Mucosa of rectum (tissue), 2 donors: ENCODE measurements at regions not wholly inside any gene's neighbourhood (a gene's known extent, or its start where the extent isn't known, plus 50 kb on each side); places are given as distances from the start of the nearest gene placed in this dataset.
"Not testable (repeated sequence)": the region's sequence is repeated elsewhere in the genome, so short reads cannot be mapped to it uniquely, and the experiment has no call there.

ENCODE experiments used
- H3K27ac ChIP-seq, 2 donors: one replicate each; pipeline ENCODE4 v1.7.0; 2013; ENCODE audit warnings: inconsistent platforms in 2 of 2, low read depth in 2 of 2, low read length in 2 of 2
- H3K27me3 ChIP-seq, 2 donors: one replicate each; pipeline ENCODE4 v1.7.0; 2013; ENCODE audit warnings: low read length in 2 of 2; ENCODE audit not compliant: control insufficient read depth in 2 of 2, insufficient read depth in 2 of 2
- H3K36me3 ChIP-seq, 2 donors: one replicate each; pipeline ENCODE4 v1.7.0; 2013; ENCODE audit warnings: low read length in 2 of 2; ENCODE audit not compliant: control insufficient read depth in 2 of 2, insufficient read depth in 2 of 2
- H3K4me1 ChIP-seq, 2 donors: one replicate each; pipeline ENCODE4 v1.7.0; 2013; ENCODE audit warnings: low read length in 2 of 2, mild to moderate bottlenecking in 1 of 2; ENCODE audit not compliant: control insufficient read depth in 2 of 2, insufficient read depth in 2 of 2
- H3K4me3 ChIP-seq, 2 donors: one replicate each; pipeline ENCODE4 v1.7.0; 2013; ENCODE audit warnings: low read length in 2 of 2
- H3K9ac ChIP-seq, 2 donors: one replicate each; pipeline ENCODE4 v1.7.0; 2013; ENCODE audit warnings: low read length in 2 of 2, low read depth in 1 of 2, mild to moderate bottlenecking in 1 of 2
- H3K9me3 ChIP-seq, 2 donors: one replicate each; pipeline ENCODE4 v1.7.0; 2013; ENCODE audit warnings: low read length in 2 of 2; ENCODE audit not compliant: control insufficient read depth in 2 of 2
- donor health status: healthy.
- donor health status: Normal muscosa, but diverticular disease.

GRCh38 chr16:21422824-21423223, 144.7 kb upstream of the CRYM start:
- not testable (repeated sequence) for H3K4me1 ChIP-seq, H3K27ac ChIP-seq, H3K4me3 ChIP-seq, H3K9ac ChIP-seq, H3K36me3 ChIP-seq, H3K9me3 ChIP-seq, H3K27me3 ChIP-seq

- H3K27ac ChIP-seq, H3K4me1 ChIP-seq, H3K9me3 ChIP-seq, H3K4me3 ChIP-seq, H3K9ac ChIP-seq, H3K36me3 ChIP-seq, H3K27me3 ChIP-seq: not testable (repeated sequence)
Observed at GRCh38 chr16:21404699-21405098, 126.6 kb upstream of the CRYM start.

- not testable (repeated sequence) for H3K36me3 ChIP-seq, H3K27ac ChIP-seq, H3K9me3 ChIP-seq, H3K9ac ChIP-seq, H3K4me3 ChIP-seq, H3K27me3 ChIP-seq, H3K4me1 ChIP-seq
Observed at GRCh38 chr16:21397866-21398265, 119.8 kb upstream of the CRYM start.

- not testable (repeated sequence) for H3K4me3 ChIP-seq, H3K27ac ChIP-seq, H3K36me3 ChIP-seq, H3K27me3 ChIP-seq, H3K4me1 ChIP-seq, H3K9me3 ChIP-seq, H3K9ac ChIP-seq
Observed at GRCh38 chr16:21396545-21396944, 118.5 kb upstream of the CRYM start.

- not testable (repeated sequence) for H3K27me3 ChIP-seq, H3K4me3 ChIP-seq
Observed at GRCh38 chr16:21390634-21391033, 112.5 kb upstream of the CRYM start.

GRCh38 chr16:21389860-21390259, 111.8 kb upstream of the CRYM start:
- H3K4me1 ChIP-seq, H3K36me3 ChIP-seq, H3K27me3 ChIP-seq, H3K4me3 ChIP-seq, H3K9ac ChIP-seq, H3K9me3 ChIP-seq, H3K27ac ChIP-seq: not testable (repeated sequence)

More at GRCh38 chr16:21390634-21391033, 112.5 kb upstream of the CRYM start:
- H3K4me1 ChIP-seq, H3K36me3 ChIP-seq, H3K9ac ChIP-seq, H3K27ac ChIP-seq, H3K9me3 ChIP-seq: not testable (repeated sequence)

- H3K4me1 ChIP-seq, H3K9ac ChIP-seq, H3K27ac ChIP-seq, H3K27me3 ChIP-seq, H3K4me3 ChIP-seq, H3K36me3 ChIP-seq, H3K9me3 ChIP-seq: not testable (repeated sequence)
Observed at GRCh38 chr16:21387757-21388156, 109.7 kb upstream of the CRYM start.

- not testable (repeated sequence) for H3K36me3 ChIP-seq, H3K4me1 ChIP-seq, H3K9me3 ChIP-seq, H3K27me3 ChIP-seq, H3K27ac ChIP-seq, H3K9ac ChIP-seq, H3K4me3 ChIP-seq
Observed at GRCh38 chr16:21386201-21386915, 108.3 kb upstream of the CRYM start.

- H3K27me3 ChIP-seq, H3K4me3 ChIP-seq, H3K9me3 ChIP-seq, H3K9ac ChIP-seq, H3K4me1 ChIP-seq, H3K27ac ChIP-seq, H3K36me3 ChIP-seq: not testable (repeated sequence)
Observed at GRCh38 chr16:21383682-21384081, 105.6 kb upstream of the CRYM start.

- not testable (repeated sequence) for H3K4me3 ChIP-seq, H3K36me3 ChIP-seq
Observed at GRCh38 chr16:21379645-21380044, 101.6 kb upstream of the CRYM start.

More at GRCh38 chr16:21379645-21380044, 101.6 kb upstream of the CRYM start:
- not testable (repeated sequence) for H3K9ac ChIP-seq, H3K4me1 ChIP-seq, H3K9me3 ChIP-seq, H3K27me3 ChIP-seq, H3K27ac ChIP-seq
